Endothelial cell of umbilical vein (primary cell): ENCODE measurements at regions not wholly inside any gene's neighbourhood (a gene's known extent, or its start where the extent isn't known, plus 50 kb on each side); places are given as distances from the start of the nearest gene placed in this dataset.

Experiments used
- BruUV-seq: library from RNA; stranded (reverse); fragments of 400-500 nt; replicated peaks from 2 replicates; lab custom pipeline; 2021; lab: Mats Ljungman, UMichigan
- CTCF ChIA-PET: fragments of 300-600, 350-600 bp; sonication (Branson Sonifier 250); formaldehyde crosslinking; loops from one replicate; lab custom pipeline; 2021; ENCODE audit warnings: antibody characterized with exemption, inconsistent platforms; lab: Charles Lee
- POLR2A ChIA-PET: fragments of 300-600, 350-600 bp; sonication (Branson Sonifier 250); formaldehyde crosslinking; loops from one replicate; lab custom pipeline; 2021; ENCODE audit warnings: antibody characterized with exemption, inconsistent platforms; lab: Charles Lee
- DNase-seq: peaks from one replicate; pipeline ENCODE4 v3.0.0-alpha.2; 2011; ENCODE audit warnings: low read depth, low spot score
- FAIRE-seq: peaks from 2 replicates; lab custom pipeline; 2011; peaks lifted over from hg19 to GRCh38; lab: Jason Lieb, UNC
- H2AFZ ChIP-seq: 2 replicates; pipeline ENCODE4 v1.6.0; 2012; ENCODE audit warnings: low read depth, low read length, control low read depth, inconsistent platforms
- H3K27ac ChIP-seq: 2 replicates; pipeline ENCODE4 v1.5.1; 2011; ENCODE audit warnings: low read depth, mild to moderate bottlenecking, control low read depth, low read length, moderate library complexity; ENCODE audit not compliant: insufficient read depth
- H3K27me3 ChIP-seq, 2 experiments: 2 replicates each; pipeline versions ENCODE4 v1.6.0 to v1.6.1; 2011; ENCODE audit warnings: low read length in 2 of 2, mixed read lengths in 1 of 2; ENCODE audit not compliant: control insufficient read depth in 2 of 2, insufficient read depth in 2 of 2
- H3K36me3 ChIP-seq, 2 experiments: 2 replicates in 1 of 2; 3 replicates in 1 of 2; pipeline ENCODE4 v1.5.1; 2011; ENCODE audit warnings: low read length in 2 of 2, mild to moderate bottlenecking in 1 of 2, moderate library complexity in 1 of 2; ENCODE audit not compliant: control insufficient read depth in 2 of 2, insufficient read depth in 2 of 2; ENCODE audit errors: extremely low read depth in 1 of 2
- H3K4me1 ChIP-seq: 3 replicates; pipeline ENCODE4 v1.5.1; 2011; ENCODE audit warnings: mild to moderate bottlenecking, low read length; ENCODE audit not compliant: control insufficient read depth, insufficient read depth; ENCODE audit errors: extremely low read depth
- H3K4me2 ChIP-seq: 2 replicates; pipeline ENCODE4 v1.6.1; 2011; ENCODE audit warnings: low read length, control low read depth, mixed read lengths; ENCODE audit not compliant: insufficient read depth
- H3K4me3 ChIP-seq, 3 experiments: fragments of 200-600 bp in 1 of 3; sonication (generic), shearing (Covaris generic) in 1 of 3; replicated peaks in 1 of 3; 2 replicates each; pipeline ENCODE4 v1.5.1; 2011 to 2016; ENCODE audit warnings: control low read depth in 3 of 3, low read length in 3 of 3, mild to moderate bottlenecking in 2 of 3, inconsistent platforms in 1 of 3, low read depth in 1 of 3, moderate library complexity in 1 of 3; ENCODE audit not compliant: insufficient read depth in 1 of 3
- H3K79me2 ChIP-seq: 2 replicates; pipeline ENCODE4 v1.6.0; 2012; ENCODE audit warnings: low read length, inconsistent platforms; ENCODE audit not compliant: control insufficient read depth, insufficient read depth
- H3K9ac ChIP-seq: replicated peaks from 2 replicates; pipeline ENCODE3; 2011; ENCODE audit warnings: low read length, control low read depth; ENCODE audit not compliant: insufficient read depth; ENCODE audit errors: extremely low read depth
- H3K9me1 ChIP-seq: replicated peaks from 3 replicates; pipeline ENCODE4 v1.6.0; 2011; ENCODE audit warnings: mild to moderate bottlenecking, low read length; ENCODE audit not compliant: control insufficient read depth, insufficient read depth; ENCODE audit errors: extremely low read depth
- H3K9me3 ChIP-seq: replicated peaks from 2 replicates; pipeline ENCODE4 v1.5.1; 2012; ENCODE audit warnings: low read length, inconsistent platforms; ENCODE audit not compliant: control insufficient read depth, insufficient read depth
- H4K20me1 ChIP-seq: replicated peaks from 2 replicates; pipeline ENCODE3; 2011; ENCODE audit warnings: mild to moderate bottlenecking, low read length; ENCODE audit not compliant: control insufficient read depth, insufficient read depth; ENCODE audit errors: extremely low read depth
- CTCF ChIP-seq, 2 donors: IDR thresholded peaks; 1 replicate in 1 of 2; 2 replicates in 1 of 2; pipeline ENCODE4 v1.5.1; 2011; ENCODE audit warnings: low read length in 2 of 2, mild to moderate bottlenecking in 2 of 2, moderate library complexity in 2 of 2, control low read depth in 1 of 2, inconsistent platforms in 1 of 2, low read depth in 1 of 2; ENCODE audit not compliant: insufficient read depth in 1 of 2; ENCODE audit errors: extremely low read depth in 1 of 2
- EZH2 ChIP-seq: IDR thresholded peaks from 2 replicates; pipeline ENCODE4 v1.6.1; 2012; ENCODE audit warnings: borderline replicate concordance, low read depth, mild to moderate bottlenecking, moderate library complexity, low read length, inconsistent platforms; ENCODE audit not compliant: severe bottlenecking
- FOS ChIP-seq: IDR thresholded peaks from 2 replicates; pipeline ENCODE4 v1.6.1; 2011; ENCODE audit warnings: mild to moderate bottlenecking, low read length, moderate library complexity, borderline replicate concordance; ENCODE audit not compliant: insufficient read depth
- GATA2 ChIP-seq: IDR thresholded peaks from 2 replicates; pipeline ENCODE4 v1.7.0; 2011; ENCODE audit warnings: low read depth, mild to moderate bottlenecking, moderate library complexity, mixed read lengths, low read length; ENCODE audit not compliant: insufficient read length, insufficient read depth
- JUN ChIP-seq: IDR thresholded peaks from 2 replicates; pipeline ENCODE4 v1.6.1; 2011; ENCODE audit warnings: borderline replicate concordance, low read depth; ENCODE audit not compliant: insufficient read length, insufficient read depth
- MAX ChIP-seq: IDR thresholded peaks from 2 replicates; pipeline ENCODE4 v1.6.1; 2011; ENCODE audit not compliant: insufficient read depth, insufficient read length
- MYC ChIP-seq: IDR thresholded peaks from one replicate; pipeline ENCODE4 v1.6.1; 2011; ENCODE audit warnings: mild to moderate bottlenecking, low read depth, low read length
- POLR2A ChIP-seq: IDR thresholded peaks from 2 replicates; pipeline ENCODE4 v1.6.1; 2012; ENCODE audit warnings: low read depth, mild to moderate bottlenecking, control low read depth, low read length
- POLR2AphosphoS5 ChIP-seq: IDR thresholded peaks from 2 replicates; pipeline ENCODE4 v1.6.1; 2012; ENCODE audit warnings: low read depth, mild to moderate bottlenecking, control low read depth, low read length, moderate library complexity; ENCODE audit not compliant: insufficient read depth
- dilution Hi-C: fragments of 300-500 bp; cut with MboI; formaldehyde crosslinking; loops from one replicate; pipeline ENCODE4 v1.15.0; 2019; ENCODE audit warnings: low sequenced_read_pairs; ENCODE audit not compliant: extremely low pct_ligation_motif_present
- intact Hi-C: fragments of 100-400 bp; cut with micrococcal nuclease; formaldehyde crosslinking; loops from one replicate; pipeline ENCODE4 v1.10.0; 2022

GRCh38 chr9:6134661-6135180 lies 80.9 kb upstream of the IL33 start:
- Histone ChIP-seq H3K27me3 (no peaks in the 10 kb centered on the region), H3K9me3 (no peaks in the 10 kb centered on the region), H3K27ac (no peak overlapping the region), H3K4me1 (no peaks in the 10 kb centered on the region), H3K36me3 (no peaks in the 10 kb centered on the region), H4K20me1 (no peaks in the 10 kb centered on the region), H3K9me1 (no peaks in the 10 kb centered on the region), H3K79me2 (no peaks in the 10 kb centered on the region), H3K4me3 (no peak overlapping the region), H2AFZ (no peak overlapping the region), H3K4me2 (no peak overlapping the region), H3K9ac (no peak overlapping the region)
- TF ChIP-seq POLR2A: no peak
- no peak for TF ChIP-seq GATA2
- no peak for TF ChIP-seq JUN
- TF ChIP-seq CTCF (IDR thresholded peaks at IDR 0.05; ENCODE audit: extremely low read depth in 1 of 2, insufficient read depth in 1 of 2, low read depth in 1 of 2, low read length in 2 of 2): no peak
- TF ChIP-seq POLR2AphosphoS5: no peak
- TF ChIP-seq EZH2: no peak
- no peak for TF ChIP-seq MYC
- no peak for TF ChIP-seq MAX
- no peak for TF ChIP-seq FOS
- BruUV-seq: no TSS peak
- CTCF ChIA-PET: no interaction called here
- FAIRE-seq (no peak), DNase-seq (no peak)
- dilution Hi-C loops: no loop called here
- POLR2A ChIA-PET: no interaction called here
- intact Hi-C loops: no loop called here
